K562 (cell line): ENCODE measurements at regions not wholly inside any gene's neighbourhood (a gene's known extent, or its start where the extent isn't known, plus 50 kb on each side); places are given as distances from the start of the nearest gene placed in this dataset.
A peak's percentile ranks its signal among the peaks of the same experiment; 100 is the strongest.

Source experiments
- EZH2 ChIP-seq: IDR thresholded peaks from 2 replicates; pipeline ENCODE4 v1.6.1; 2012; ENCODE audit warnings: low read depth, mild to moderate bottlenecking, inconsistent platforms, low read length, borderline replicate concordance
- GABPA ChIP-seq: fragments of 200-800 bp; sonication (Bioruptor generic); conservative IDR thresholded peaks from 2 replicates; pipeline ENCODE4 v1.6.1; 2016; ENCODE audit warnings: low read depth, missing genetic modification characterization, missing compliant biosample characterization
- HMG20A ChIP-seq: fragments of 450-650 bp; formaldehyde crosslinking; conservative IDR thresholded peaks from 2 replicates; pipeline ENCODE4 v1.4.0; 2020; ENCODE audit warnings: mild to moderate bottlenecking, mixed read lengths
- NBN ChIP-seq: fragments of 450-650 bp; IDR thresholded peaks from 2 replicates; pipeline ENCODE4 v1.6.1; 2016; ENCODE audit warnings: low read depth, mild to moderate bottlenecking
- NFE2 ChIP-seq: IDR thresholded peaks from 2 replicates; pipeline ENCODE4 v1.6.1; 2014; ENCODE audit warnings: antibody characterized with exemption, low read depth
- TAF7 ChIP-seq: fragments of 450-650 bp; IDR thresholded peaks from 2 replicates; pipeline ENCODE4 v1.6.1; 2016; ENCODE audit warnings: missing genetic modification characterization, missing compliant biosample characterization
- USF1 ChIP-seq: sonication (generic); formaldehyde crosslinking; IDR thresholded peaks from 2 replicates; pipeline ENCODE4 v1.9.0; 2022; ENCODE audit warnings: mild to moderate bottlenecking, missing genetic modification reagents
- ZBTB49 ChIP-seq: sonication (generic); formaldehyde crosslinking; IDR thresholded peaks from 2 replicates; pipeline ENCODE4 v1.8.0; 2022; ENCODE audit warnings: missing genetic modification reagents, mild to moderate bottlenecking, borderline replicate concordance
- ZNF3 ChIP-seq: fragments of 250-450 bp; sonication (Bioruptor Pico); IDR thresholded peaks from 2 replicates; pipeline ENCODE4 v1.5.0; 2021; ENCODE audit warnings: mild to moderate bottlenecking, moderate library complexity
- ZNF444 ChIP-seq: fragments of 250-450 bp; sonication (Bioruptor Pico); IDR thresholded peaks from 2 replicates; pipeline ENCODE4 v1.4.0; 2020; ENCODE audit warnings: mild to moderate bottlenecking, moderate library complexity
- ZNF695 ChIP-seq: fragments of 450-650 bp; formaldehyde crosslinking; IDR thresholded peaks from 2 replicates; pipeline ENCODE4 v1.4.0; 2020; ENCODE audit warnings: mild to moderate bottlenecking, moderate library complexity
- TF ChIP-seq, protein P1 (sequence below), 3 experiments: IDR thresholded peaks in 2 of 3; conservative IDR thresholded peaks in 1 of 3; 2 replicates each; pipeline ENCODE4 v1.5.1; 2011 to 2012; ENCODE audit warnings: low read length in 3 of 3, mild to moderate bottlenecking in 3 of 3, control low read depth in 2 of 3, improper control_type of control experiment in 1 of 3, inconsistent platforms in 1 of 3, low read depth in 1 of 3, mixed read lengths in 1 of 3, moderate library complexity in 1 of 3; ENCODE audit not compliant: insufficient read depth in 2 of 3

- TF ChIP-seq ZNF444 (CRISPR knock-in tag): no peak
- TF ChIP-seq USF1: no peak; the same call in 1 of the 2 replicates
- TF ChIP-seq TAF7 (tag): no peak
- peak; percentile 86 for TF ChIP-seq NFE2
- no peak for TF ChIP-seq HMG20A (CRISPR knock-in tag)
- no peak for TF ChIP-seq GABPA (tag)
- no peak for TF ChIP-seq ZNF3 (CRISPR knock-in tag)
- TF ChIP-seq EZH2: no peak
- TF ChIP-seq NBN: no peak
- TF ChIP-seq ZBTB49 (CRISPR knock-in tag): no peak
- no peak for TF ChIP-seq ZNF695 (CRISPR knock-in tag)
- TF ChIP-seq, protein P1, sequence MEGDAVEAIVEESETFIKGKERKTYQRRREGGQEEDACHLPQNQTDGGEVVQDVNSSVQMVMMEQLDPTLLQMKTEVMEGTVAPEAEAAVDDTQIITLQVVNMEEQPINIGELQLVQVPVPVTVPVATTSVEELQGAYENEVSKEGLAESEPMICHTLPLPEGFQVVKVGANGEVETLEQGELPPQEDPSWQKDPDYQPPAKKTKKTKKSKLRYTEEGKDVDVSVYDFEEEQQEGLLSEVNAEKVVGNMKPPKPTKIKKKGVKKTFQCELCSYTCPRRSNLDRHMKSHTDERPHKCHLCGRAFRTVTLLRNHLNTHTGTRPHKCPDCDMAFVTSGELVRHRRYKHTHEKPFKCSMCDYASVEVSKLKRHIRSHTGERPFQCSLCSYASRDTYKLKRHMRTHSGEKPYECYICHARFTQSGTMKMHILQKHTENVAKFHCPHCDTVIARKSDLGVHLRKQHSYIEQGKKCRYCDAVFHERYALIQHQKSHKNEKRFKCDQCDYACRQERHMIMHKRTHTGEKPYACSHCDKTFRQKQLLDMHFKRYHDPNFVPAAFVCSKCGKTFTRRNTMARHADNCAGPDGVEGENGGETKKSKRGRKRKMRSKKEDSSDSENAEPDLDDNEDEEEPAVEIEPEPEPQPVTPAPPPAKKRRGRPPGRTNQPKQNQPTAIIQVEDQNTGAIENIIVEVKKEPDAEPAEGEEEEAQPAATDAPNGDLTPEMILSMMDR (IDR thresholded peaks at IDR 0.05 in 2 of 3, conservative IDR thresholded peaks at IDR 0.05 in 1 of 3; ENCODE audit: insufficient read depth in 2 of 3, low read depth in 1 of 3, low read length in 3 of 3): no peak
Measured at GRCh38 chr6:15754035-15754705, 91.3 kb upstream of the DTNBP1 start.
